ENCODE measurements at regions not wholly inside any gene's neighbourhood (a gene's known extent, or its start where the extent isn't known, plus 50 kb on each side); places are given as distances from the start of the nearest gene placed in this dataset.
"Not testable (repeated sequence)": the region's sequence is repeated elsewhere in the genome, so short reads cannot be mapped to it uniquely, and the experiment has no call there.

DNA sequence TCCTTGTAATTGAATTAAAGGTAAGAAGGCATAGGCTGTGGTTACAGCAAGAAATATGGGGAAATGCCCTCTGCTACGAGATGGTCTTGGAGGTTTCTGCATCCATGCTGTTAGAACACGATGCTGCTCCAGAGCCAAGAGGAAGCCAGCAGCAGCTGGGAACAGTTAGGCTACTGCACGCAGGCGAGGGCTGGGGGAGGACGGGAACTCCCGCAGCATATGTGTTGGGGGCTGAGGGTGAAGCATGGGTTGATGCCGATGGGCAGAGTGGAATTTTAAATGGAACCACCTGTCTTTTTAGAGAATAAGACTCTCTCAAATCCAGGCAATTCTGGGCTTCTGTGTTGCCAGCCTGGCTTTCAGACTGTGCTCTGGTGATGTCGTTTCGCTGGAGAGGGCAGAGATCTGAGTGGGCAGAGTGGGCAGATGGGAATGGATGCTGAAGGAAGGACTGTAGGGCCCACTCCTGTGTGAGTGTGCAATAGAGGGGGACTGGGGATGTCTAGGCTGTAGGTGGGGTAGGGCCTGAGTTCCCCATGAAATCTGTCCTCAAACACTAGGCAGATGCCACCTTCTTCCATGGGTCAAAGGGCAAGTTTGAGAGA, 417.0 kb upstream of the TPM1 start:
- no peak for DNase-seq (ENCODE audit: low read depth in 3 of 3, low spot score in 1 of 3)

DNA sequence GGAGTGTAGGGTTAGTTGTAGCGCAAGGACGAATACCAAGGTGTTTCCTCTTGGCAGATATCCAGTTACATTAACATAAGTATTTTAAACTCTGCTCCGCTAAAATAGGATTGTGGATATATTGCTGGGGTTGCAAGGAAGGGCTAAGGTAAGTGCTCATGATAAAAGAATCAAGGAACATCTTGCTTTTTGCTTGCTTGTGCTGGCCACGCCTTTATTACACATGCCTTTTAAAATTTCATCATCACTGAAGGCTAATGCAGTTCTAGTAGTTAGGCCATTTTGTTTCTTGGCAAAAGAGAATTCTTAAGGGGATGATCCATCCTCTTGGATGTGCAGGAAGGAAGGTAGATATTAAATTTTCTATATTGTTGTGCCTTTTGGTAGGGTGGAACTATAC, 415.6 kb upstream of the TPM1 start:
- no peak for DNase-seq (ENCODE audit: low read depth in 3 of 3, low spot score in 1 of 3)

DNA sequence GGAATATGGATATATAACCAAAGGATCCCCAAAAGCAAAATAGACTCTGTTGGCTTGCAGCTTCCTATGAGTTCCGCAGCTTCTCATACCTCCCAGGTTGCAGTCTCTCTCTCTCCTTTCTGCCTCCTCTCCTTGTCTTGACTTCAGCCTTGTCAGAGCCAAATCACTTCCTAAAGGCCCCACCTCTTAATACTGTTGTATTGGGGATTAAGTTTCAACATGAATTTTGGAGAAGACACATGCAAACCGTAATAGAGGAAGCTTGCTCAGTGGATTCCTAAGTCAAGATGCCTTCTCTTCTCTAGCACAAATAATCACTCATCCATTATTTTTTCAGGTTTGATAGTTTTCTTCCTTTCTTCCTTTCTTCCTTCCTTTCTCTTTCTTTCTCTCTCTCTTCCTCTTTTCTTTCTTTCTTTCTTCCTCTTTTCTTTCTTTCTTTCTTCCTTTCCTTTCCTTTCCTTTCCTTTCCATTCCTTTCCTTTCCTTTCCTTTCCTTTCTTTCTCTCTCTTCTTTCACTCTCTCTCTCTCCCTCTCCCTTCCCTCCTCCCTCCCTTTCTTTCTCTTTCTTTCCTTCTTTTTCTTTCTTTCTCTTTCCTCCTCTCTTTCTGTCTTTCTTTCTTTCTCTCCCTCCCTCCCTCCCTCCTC, 411.3 kb upstream of the TPM1 start:
- no peak for DNase-seq (ENCODE audit: low read depth in 3 of 3, low spot score in 1 of 3)

DNA sequence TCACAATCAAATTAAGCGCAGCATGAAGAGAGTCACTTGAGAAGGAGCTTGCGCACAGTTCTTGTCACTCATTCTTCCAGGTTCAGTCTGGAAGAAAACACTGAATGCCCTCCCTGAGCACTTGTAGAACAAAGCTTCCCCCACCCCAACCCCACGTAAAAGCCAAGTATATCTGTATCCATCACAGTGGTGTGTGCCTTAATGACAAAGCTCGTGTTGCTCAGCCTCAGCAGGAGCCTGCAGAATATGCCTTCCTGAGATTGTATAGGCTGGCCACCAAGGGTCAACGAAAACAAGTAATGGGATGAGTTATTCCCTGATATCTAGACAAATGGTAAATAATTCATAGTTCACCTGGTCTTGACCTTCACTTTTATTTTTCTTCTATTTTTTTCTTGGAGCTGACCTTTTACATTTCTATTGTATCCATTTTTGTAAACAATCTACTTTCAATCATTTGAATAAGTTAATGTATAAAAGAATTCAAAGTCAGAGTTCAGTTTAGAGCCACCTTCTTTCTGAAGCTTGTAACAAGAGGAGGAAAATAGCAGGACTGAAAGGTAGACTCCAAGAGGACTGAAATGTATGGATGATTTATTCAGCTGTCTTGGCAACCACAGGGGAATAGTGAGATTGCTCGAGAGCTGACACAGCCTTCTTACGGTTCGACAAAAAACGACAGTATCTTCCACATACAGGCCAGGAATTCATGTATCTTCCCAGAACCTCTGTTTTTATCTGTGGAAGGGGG, 405.5 kb upstream of the TPM1 start:
- no peak for DNase-seq (ENCODE audit: low read depth in 3 of 3, low spot score in 1 of 3)

DNA sequence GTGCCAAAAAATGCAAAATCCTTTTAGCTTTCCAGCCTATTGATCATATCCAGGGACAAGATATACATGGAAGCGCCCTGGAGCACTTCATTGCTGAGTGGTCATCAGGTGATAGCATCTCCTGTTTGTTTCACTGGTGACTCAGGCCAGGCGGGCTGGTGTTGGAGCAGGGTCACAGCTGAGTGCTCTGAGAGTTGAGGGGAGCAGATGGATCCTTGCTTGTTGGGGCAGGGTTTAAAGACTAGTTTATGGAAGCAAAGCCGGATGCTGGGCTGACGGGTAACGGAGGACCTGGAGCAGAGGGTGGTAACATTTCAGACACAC, 405.0 kb upstream of the TPM1 start:
- DNase-seq (ENCODE audit: low read depth in 3 of 3, low spot score in 1 of 3): no peak

DNA sequence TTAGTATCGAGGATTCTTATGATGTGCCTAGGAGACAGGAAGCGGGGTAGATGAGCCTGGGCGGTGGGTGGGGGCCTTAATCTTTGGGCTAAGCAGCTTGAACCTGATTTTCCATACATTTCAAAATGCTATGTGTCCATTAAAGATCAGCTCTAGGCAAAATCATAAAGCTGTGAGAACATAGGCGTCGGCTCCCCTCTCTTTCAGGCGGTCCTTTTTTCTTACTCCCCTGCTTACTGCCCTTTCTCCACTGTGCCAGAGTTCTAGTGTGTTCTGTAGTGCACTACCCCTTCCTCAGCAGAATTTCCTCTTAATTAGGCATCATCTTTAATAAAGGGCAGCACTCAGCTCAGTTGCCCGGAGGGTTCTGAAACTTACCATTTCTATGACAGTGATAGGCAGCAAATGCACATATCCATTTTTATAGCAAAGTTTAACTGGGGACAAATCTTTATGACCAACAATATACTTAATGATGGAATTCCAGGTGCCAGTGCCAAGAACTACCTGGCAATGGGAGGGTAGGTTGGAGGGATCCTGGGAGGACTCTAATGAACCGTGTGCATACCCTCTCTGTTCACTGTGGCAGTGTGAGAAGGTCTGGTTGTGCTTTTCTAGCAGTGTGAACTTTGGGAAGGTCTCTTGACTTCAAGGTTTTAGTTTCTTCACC, 404.5 kb upstream of the TPM1 start:
- no peak for DNase-seq (ENCODE audit: low read depth in 3 of 3, low spot score in 1 of 3)

DNA sequence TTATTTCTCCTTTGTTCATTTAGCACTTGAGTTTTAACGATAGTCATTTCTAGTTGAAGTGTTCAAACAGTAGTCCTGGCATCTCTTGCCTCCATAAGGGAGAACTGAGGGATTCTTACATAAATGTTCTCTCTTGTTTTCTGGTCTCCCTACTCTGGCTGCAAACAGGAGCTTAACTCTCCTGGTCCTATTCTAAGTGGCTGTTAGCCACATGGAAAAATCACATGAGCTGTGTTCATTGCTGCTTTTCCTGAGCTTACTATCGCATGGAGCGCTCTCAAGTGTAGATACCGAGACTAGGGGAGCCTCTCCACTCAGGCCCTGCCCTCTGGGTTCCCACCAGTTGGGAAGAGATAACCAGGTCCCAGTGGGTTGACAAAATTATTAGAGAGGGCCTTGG, 403.1 kb upstream of the TPM1 start:
- DNase-seq (ENCODE audit: low read depth in 3 of 3, low spot score in 1 of 3): no peak

DNA sequence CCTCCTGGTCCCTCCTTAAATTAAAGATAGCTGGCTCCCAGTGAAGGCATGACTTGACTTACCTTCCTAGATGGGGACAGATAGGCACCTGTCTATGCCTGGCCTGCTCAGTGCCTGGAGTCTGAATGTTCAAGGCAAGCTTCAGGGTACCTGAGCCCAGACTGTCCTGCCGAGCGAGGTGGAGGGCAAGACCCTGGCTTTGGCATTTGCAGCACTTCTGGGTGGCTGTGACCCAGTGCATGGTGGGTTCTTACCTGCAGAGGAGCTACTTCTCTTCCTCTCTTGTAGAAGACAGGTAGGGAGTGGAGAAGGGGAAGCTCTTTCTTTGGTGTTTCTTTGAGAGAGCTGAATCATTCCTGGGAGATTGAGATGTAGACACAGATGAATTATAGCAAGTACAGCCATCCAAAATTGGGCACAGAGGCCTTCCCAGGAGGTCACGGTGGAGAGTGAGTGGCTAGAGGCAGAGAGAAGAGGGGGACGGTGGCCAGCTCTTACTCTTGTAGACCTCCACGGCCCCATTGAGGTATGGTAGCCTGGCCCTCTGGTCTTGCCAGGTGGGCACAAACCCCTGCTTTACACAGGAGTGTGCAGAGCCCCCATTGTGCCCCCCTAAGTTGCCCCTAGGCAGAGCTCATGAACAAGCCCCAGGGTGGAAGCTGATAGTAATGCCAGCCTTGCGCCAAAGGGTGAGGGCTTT, 402.5 kb upstream of the TPM1 start:
- DNase-seq (ENCODE audit: low read depth in 3 of 3, low spot score in 1 of 3): no peak

DNA sequence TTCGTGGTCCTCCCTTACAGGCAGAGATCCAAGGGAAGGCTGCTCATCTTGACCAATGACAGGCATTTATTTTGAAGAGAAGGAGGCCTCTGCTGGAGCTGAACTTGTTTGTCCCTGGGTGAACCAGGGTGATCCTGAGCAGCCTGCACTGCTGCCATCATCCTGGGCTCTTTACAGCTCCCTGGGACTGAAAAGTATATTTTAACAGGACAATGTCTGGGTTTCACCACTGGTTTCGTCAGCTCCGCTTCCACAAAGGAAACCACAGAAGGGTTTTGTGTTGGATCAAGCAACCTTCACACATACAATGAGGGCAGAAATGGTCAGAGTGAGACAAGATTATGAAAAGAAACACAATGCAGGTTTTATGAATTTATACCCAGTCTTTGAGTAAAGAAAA, 400.7 kb upstream of the TPM1 start:
- DNase-seq (ENCODE audit: low read depth in 3 of 3, low spot score in 1 of 3): no peak

DNA sequence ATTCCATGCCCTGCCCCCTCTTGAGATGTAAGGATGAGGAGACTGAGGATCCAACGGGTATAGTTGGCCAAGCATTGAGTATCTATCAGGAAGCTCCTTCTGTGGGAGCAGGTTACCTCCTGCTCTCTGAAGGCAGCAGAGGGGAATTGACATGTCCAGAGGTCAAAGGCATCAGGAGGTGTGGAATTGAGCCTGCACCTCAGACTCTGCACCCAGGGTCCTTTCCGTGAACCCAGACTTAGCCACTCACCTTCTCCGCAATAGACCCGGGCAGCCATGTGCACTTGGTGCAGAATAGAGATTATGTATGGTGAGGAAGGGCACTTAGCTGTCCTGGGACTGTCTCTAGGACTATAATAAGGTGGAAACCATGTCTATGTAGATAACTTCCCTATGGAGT, 399.0 kb upstream of the TPM1 start:
- DNase-seq (ENCODE audit: low read depth in 3 of 3, low spot score in 1 of 3): no peak

DNA sequence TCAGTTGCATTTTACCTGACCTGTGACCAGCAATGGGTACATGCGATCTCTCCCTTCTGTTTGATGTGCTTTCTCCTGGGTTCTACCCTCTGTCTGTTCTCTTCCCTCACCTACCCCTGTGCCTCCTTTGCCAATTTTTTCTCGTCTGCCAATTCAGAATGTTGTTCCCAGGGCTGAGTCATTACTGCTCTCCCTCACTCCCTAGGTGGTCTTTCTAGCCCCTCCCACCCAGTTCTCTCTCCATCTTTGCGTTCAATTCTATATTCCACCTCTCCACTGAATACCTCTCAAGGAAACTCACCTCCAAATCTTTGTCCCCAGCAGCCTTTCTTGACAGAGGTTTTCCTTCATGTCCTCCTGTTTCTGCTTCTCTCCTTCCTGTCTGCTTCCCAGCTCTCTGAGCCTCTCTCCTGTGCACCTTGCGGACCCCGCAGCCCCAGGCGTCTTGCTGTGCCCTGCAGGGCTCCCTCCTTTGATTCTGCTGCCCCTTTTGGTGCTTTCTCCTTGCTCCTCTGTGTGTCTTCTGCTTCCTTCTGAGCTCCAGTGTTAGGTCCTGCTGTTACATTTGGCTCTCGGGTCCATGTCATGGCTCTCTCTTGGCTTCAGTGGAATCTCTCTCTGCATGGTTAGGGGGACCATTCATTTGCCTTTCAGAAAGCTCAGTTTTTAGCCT, 398.2 kb upstream of the TPM1 start:
- no peak for DNase-seq (ENCODE audit: low read depth in 3 of 3, low spot score in 1 of 3)

DNA sequence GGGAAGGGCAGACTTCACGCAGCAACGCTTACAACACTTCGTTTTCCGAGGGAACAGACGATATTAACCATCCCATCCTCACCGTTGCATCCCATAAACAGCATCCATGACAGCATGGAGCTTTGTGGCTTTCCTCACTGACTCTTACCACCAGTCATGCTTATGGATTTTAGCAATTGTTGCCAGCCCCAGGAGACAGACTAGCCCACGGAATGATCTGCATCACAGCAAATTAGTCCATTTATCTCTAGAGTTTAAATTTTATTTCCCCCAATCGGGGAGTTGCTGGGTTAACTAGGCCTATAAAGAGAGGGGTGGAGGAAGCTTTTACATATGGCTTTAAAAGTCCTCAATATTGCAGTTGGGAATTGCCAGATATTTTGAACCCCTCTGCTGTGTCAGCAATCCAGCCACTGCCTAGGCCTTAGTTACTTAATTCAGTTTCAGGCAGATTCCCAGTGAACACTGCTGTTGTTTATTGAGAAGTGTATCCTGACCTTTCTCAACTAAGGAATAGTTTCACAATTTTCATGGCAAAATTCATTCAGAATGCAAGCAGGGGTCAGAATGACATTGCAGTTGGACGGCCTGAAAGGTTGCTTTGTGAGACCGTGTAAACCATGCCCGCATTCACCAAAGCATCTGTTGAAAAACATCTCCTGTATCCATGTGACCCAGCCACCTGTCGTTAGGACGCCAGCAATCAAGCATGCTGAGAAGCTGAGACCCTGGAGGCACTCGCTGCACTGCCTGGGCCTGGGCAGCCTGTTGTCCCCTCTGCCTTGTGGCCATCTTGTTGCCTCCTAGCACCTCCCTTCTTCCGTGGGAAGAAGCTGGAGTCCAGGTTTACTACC, 397.4 kb upstream of the TPM1 start:
- no peak for DNase-seq (ENCODE audit: low read depth in 3 of 3, low spot score in 1 of 3)

DNA sequence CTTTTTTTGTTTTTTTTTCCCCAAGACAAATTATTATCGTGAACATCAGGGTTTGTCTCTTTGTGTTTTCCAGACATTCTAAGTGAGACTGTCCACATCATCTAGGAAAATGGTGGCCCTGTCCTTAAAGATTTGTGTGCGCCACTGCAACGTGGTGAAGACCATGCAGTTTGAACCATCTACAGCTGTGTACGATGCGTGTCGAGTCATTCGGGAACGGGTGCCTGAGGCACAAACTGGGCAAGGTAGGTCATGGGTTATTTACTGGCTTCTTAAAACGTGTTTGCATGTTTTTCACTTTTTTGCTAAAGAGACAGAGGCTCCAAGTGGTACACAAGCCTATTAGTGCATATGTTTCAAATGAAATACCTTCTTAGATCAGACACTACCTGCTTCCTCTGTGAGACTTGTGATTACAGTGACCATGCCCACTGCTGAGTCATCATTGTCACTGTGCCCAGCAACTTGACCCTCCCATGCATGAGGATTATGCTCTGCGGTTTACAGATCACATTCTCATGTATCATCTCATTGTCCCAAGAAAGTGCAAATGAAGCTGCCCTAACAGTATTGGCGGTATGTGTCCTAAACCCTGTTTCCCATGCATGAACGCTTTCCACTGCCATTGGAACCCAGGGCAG, 395.2 kb upstream of the TPM1 start:
- DNase-seq (ENCODE audit: low read depth in 3 of 3, low spot score in 1 of 3): no peak

DNA sequence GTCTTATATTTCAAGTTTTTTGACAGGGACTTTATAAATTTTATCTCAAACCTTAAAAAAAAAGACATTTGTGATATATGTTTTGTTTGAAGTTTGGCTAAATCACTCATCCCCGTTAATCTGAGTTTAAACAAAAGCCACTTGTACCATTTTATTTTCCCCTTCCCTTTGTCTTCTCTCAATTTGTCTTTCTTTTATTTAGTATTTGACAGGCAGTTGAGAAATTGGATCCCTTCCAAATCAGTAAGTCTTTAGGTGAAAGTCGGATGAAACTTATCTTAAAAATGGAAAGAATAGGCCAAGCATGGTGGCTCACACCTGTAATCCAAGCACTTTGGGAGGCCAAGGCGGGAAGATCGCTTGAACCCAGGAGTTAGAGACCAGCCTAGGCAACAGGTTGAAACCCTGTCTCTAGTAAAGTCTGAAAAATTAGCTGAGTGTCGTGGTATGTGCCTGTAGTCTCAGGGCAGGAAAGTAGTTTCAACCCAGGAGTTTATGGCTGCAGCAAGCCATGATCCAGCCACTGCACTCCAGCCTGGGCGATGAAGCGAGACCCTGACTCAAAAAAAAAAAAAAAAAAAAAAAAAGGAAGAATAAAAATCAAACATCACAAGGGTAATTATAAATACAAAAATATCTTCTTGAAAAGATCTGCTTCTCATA, 394.6 kb upstream of the TPM1 start:
- DNase-seq (ENCODE audit: low read depth in 3 of 3, low spot score in 1 of 3): no peak

DNA sequence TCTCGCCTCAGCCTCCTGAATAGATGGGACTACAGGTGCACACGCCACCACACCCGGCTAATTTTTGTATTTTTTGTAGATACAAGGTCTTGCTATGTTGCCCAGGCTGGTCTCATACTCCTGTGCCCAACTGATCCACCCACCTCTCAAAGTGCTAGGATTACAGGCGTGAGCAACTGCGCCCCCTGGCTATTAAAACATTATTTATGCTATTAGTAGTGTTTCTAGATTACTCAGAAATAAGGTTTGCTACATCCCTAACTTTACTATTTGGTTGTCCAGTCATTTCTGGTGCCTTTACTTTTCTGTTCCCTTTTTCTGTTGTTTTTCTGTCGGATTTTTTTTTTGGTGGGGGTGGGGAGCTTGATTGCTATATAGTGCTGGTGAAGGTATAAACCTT, 393.6 kb upstream of the TPM1 start:
- no peak for DNase-seq (ENCODE audit: low read depth in 3 of 3, low spot score in 1 of 3)

DNA sequence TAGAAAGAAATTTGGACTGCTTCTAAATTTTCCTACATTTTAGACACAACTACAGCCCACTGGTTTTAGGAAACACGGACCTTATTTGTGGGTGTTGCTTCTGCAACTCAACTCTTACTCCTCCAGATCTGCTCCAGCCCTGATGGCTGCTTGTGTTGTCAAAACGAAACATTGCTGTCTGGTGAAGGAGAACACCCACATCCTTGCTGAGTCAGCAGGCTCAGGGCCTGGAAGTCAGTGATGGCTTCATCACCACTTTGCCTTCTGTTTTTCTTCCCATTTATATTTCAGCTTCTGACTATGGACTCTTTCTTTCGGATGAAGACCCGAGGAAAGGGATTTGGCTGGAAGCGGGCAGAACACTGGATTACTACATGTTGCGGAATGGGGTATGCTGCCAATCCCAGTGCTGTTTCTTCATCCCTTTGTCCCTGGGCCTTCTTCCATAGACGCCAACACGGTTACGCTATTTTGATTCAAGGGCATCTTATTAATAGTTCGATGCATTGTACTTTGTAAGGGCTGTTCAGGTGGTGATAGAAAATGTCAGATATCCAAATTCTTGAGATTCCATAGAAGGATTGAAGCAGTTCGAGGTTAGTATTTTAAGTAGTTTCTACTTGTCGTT, 392.6 kb upstream of the TPM1 start:
- no peak for DNase-seq (ENCODE audit: low read depth in 3 of 3, low spot score in 1 of 3)

DNA sequence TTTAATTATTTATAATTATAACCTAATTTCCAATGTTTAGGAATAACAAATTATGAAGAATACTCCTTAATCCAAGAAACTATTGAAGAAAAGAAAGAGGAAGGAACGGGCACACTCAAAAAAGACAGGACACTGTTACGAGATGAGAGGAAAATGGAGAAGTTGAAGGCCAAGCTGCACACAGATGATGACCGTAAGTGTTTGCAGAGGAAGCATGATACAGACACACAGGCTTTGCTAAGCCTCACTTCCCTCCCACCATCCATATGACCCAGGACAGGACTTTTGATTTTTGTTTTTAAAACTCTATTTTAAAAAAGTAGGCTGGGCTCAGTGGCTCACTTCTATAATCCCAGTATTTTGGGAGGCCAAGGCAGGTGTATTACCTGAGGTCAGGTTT, 389.4 kb upstream of the TPM1 start:
- no peak for DNase-seq (ENCODE audit: low read depth in 3 of 3, low spot score in 1 of 3)

DNA sequence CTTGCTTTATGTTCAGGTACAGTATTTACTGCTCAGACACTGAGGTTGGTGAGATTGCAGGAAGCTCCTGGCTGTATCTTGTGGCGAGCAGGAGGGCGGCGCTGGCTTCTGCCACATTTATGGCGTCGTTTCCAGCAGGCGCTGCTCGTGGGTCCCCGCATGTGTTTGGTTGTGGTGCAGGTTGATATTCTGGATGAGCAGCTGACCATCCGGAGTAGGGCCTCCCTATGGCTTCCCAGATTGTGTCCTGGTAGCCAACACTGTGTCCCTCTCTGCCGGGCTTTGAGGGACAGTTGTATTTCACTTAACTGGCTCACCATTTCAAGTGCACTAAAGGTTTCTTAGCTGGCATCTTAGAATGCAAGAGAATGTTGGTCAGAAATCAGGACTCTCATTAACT, 386.5 kb upstream of the TPM1 start:
- no peak for DNase-seq (ENCODE audit: low read depth in 3 of 3, low spot score in 1 of 3)

DNA sequence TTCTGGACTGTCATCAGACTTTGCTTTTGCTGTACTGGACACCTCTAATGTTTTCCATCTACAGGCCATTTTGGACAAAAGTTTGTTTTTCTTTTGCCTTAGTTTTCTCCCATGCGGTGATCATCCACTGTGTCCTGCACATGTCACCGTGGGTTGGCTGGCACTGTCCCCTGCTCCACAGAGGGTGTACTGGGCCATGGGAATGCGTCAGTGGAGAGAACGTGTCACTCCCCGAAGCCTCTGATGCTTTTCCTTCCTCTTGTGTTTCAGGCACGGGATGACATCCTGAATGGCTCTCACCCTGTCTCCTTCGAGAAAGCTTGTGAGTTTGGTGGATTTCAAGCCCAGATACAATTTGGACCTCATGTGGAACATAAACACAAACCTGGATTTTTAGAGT, 385.0 kb upstream of the TPM1 start:
- not testable (repeated sequence) for DNase-seq (ENCODE audit: low read depth in 3 of 3, low spot score in 1 of 3)

Measured in stimulated activated CD4-positive, alpha-beta T cell treated with anti-CD3 and anti-CD28 coated beads, TNF-alpha, amount 100 ng/mL, for 1 hour (primary cell).